ENCODE measurements at regions not wholly inside any gene's neighbourhood (a gene's known extent, or its start where the extent isn't known, plus 50 kb on each side); places are given as distances from the start of the nearest gene placed in this dataset.

DNA sequence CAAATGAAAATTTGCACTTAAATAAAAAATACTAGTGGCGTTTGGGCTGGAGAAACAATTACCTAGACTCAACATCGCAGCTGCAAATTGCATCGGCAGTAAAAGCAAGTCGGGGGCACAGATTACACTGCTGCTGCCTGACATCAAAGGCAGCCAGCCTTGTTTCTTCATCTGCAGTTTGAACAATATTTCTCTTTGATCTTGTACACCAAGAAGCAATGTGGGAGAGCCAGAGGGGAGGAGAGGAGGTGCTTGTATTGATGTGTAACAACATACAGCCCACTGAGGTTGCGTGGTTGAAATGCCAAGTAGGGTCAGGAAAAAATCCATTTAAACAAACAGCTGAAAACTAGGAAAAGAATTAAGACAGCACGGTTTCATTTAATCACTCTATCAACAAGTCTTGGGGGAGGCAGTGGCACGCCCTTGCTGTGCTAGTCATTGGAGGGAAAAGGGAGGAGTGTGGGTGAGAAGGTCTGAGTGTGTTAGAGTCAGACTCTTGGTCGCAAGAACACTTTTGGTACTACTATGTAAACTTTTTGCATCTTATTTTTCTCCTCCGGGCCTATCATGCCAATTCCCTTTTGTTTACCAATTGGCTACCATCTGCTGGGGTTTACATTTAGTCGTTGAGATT, 456.5 kb downstream of the OMA1 start:
- no peak for FAIRE-seq
- DNase-seq (ENCODE audit: insufficient read length, low spot score), result no peak
- TF ChIP-seq, protein P1, sequence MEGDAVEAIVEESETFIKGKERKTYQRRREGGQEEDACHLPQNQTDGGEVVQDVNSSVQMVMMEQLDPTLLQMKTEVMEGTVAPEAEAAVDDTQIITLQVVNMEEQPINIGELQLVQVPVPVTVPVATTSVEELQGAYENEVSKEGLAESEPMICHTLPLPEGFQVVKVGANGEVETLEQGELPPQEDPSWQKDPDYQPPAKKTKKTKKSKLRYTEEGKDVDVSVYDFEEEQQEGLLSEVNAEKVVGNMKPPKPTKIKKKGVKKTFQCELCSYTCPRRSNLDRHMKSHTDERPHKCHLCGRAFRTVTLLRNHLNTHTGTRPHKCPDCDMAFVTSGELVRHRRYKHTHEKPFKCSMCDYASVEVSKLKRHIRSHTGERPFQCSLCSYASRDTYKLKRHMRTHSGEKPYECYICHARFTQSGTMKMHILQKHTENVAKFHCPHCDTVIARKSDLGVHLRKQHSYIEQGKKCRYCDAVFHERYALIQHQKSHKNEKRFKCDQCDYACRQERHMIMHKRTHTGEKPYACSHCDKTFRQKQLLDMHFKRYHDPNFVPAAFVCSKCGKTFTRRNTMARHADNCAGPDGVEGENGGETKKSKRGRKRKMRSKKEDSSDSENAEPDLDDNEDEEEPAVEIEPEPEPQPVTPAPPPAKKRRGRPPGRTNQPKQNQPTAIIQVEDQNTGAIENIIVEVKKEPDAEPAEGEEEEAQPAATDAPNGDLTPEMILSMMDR (IDR thresholded peaks at IDR 0.05; ENCODE audit: insufficient read depth, missing control alignments), result no peak

DNA sequence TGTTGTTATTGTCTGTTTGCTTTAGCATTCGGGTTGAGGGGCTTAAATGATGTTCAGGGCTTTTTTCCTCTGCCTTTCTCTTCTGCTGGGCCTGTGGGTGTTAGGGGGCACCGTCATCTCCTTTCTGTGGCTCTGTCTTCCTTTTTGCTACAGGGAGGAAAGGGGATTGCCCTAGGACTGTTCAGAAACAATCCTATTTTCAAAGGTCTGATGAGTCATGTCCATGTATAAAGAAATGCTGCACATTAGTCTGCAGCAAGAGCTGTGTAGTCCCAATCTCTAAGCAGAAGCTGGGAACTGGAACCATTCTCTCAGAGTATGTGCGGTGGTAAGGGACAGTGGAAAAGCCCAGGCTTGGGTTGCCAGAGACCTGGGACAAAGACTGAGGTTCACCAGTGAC, 462.3 kb downstream of the OMA1 start:
- FAIRE-seq (no peak), DNase-seq (ENCODE audit: insufficient read length, low spot score) (no peak)
- TF ChIP-seq, protein P1 (IDR thresholded peaks at IDR 0.05; ENCODE audit: insufficient read depth, missing control alignments), result no peak

DNA sequence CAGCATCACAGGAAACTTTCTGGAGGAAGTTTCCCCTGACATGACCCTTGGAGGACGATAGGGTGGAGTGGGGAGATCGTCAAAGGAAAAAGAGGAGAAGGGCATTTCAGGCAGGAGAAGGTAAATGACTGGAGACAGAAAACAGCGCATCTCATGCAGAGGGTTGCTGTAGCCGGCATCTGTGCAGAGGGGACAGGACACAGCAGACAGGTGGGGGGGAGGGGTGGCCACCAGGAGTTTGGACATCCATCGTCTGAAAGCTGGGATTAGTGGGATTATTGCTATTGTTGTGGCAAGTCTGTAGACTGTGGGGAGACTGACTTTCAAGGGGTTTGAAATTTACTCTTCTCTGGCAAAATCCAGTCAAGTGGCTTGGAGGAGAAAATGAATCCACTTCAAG, 463.9 kb downstream of the OMA1 start:
- no peak for DNase-seq (ENCODE audit: insufficient read length, low spot score)
- FAIRE-seq, result no peak
- TF ChIP-seq, protein P1 (IDR thresholded peaks at IDR 0.05; ENCODE audit: insufficient read depth, missing control alignments), result no peak

DNA sequence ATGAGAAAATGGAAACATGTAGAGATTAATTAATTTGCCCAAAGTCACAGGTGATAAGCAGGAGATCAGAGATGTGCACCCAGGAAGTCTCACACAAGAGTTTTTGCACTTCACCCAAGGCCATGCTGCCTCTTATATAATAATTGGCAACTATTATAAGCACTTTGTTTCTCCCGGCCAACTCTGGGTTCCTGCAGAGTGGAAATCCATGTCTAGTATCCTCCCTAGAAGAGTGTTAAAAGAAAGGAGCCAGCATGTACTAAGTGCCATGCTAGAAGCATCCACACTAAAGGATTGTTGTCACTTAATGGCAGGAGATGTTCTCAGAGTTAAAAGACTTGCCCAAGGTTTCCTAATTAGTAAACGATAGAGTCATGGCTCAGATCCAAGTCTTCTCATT, 470.3 kb downstream of the OMA1 start:
- FAIRE-seq, result no peak
- TF ChIP-seq, protein P1 (IDR thresholded peaks at IDR 0.05; ENCODE audit: insufficient read depth, missing control alignments), result no peak
- DNase-seq (ENCODE audit: insufficient read length, low spot score), result no peak

DNA sequence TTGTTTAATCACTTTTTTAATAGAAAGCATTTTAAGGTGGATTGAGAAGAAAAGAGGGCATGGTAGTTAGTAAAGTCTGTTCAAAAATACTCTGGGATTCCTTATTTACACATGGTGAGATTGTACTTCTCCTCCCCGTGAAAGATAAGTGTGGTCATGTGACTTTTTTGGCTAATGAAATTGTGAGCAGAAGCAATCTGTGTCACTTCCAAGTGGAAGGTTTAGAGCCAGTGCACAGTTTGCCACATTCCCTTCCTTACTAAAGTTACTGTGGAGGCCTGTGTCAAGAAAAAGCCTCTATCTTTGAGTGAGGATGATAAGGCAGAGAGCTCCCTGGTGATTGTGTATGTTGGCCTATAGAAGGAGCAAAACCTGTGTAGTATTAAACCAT, 471.3 kb downstream of the OMA1 start:
- TF ChIP-seq, protein P1 (IDR thresholded peaks at IDR 0.05; ENCODE audit: insufficient read depth, missing control alignments), result no peak
- FAIRE-seq, result no peak
- DNase-seq (ENCODE audit: insufficient read length, low spot score), result no peak

DNA sequence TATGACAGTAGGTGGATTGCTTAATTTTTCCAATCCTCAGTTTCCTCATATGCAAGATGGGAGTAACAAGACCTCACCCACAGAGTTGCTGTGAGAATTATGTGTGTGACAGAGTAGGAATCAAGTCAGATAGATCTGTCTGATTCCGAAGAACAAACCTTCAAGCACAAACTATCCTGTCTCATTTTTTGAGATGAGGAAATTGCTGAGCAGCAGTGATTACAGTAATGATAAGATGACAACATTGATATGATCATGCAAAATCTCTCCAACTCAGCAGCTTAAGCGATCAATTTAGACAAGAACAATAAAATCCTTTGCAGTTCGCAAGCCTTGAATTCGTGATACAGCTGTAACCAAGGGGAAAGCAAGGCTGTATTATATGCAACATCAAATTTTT, 474.1 kb downstream of the OMA1 start:
- FAIRE-seq (no peak), DNase-seq (ENCODE audit: insufficient read length, low spot score) (no peak)
- TF ChIP-seq, protein P1 (IDR thresholded peaks at IDR 0.05; ENCODE audit: insufficient read depth, missing control alignments), result no peak

DNA sequence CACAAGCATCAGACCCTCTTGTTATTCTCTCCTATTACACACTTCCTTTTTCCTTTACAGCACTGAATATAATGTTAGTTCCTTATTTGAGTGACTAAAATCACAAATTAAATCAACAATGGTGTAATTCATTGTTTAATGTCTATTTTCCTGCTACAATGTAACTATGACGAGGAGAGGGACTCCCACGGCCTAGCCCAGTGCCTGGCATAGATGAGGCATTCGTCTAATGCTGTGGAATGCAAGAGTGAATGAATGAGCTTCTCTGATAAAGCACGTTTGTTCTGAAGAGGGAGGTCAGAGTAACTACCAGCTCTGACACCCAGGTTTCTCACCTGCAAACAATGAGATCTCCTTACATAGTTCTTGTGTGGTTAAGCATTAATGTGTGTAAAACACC, 479.4 kb downstream of the OMA1 start:
- no peak for FAIRE-seq
- TF ChIP-seq, protein P1 (IDR thresholded peaks at IDR 0.05; ENCODE audit: insufficient read depth, missing control alignments), result no peak
- DNase-seq (ENCODE audit: insufficient read length, low spot score), result no peak

Measured in D721Med (cell line).